ENCODE measurements at regions not wholly inside any gene's neighbourhood (a gene's known extent, or its start where the extent isn't known, plus 50 kb on each side); places are given as distances from the start of the nearest gene placed in this dataset.

DNA sequence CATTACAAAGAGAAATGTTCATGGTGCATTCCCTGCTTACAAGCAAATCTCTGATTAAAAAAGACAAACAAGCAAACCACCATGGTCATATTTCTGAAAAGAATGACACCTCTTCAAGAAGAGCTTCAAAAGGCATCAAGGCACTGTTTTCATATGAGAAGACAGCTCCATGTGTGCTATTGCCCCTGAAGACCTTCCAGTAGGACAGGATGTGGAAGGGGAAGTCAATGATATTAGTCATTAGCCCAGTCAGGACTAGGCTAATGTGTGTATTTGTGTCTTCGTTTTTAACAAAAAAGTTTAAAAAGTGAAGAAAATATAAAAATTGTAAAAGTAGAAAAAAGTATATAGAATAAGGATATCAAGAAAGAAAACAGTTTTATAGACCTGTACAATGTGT is 534.7 kb upstream of the ARGLU1 start:
- Histone ChIP-seq H3K9me3 (ENCODE audit: low read length) (no peaks in the 10 kb centered on the region), H3K79me2 (ENCODE audit: low read length) (no peaks in the 10 kb centered on the region), H3K27me3 (ENCODE audit: low read length) (no peaks in the 10 kb centered on the region), H3K27ac (ENCODE audit: low read length) (no peak overlapping the region), H3K4me2 (ENCODE audit: low read length) (no peak overlapping the region), H3K36me3 (ENCODE audit: low read depth, low read length) (no peaks in the 10 kb centered on the region), H3K4me3 (ENCODE audit: low read length) (no peak overlapping the region), H4K20me1 (ENCODE audit: low read length) (no peaks in the 10 kb centered on the region), H3F3A (ENCODE audit: low read length, unreplicated experiment) (no peaks in the 10 kb centered on the region), H2AFZ (ENCODE audit: low read length) (no peak overlapping the region), H3K4me1 (ENCODE audit: insufficient read depth, low read length) (no peaks in the 10 kb centered on the region), H3K9me2 (replicated peaks; ENCODE audit: low read length) (no peaks in the 10 kb centered on the region), H3K9ac (ENCODE audit: low read length) (no peak overlapping the region)
- ChIA-PET CTCF (no interaction called here), POLR2A (ENCODE audit: unreplicated experiment) (no interaction called here)
- TF ChIP-seq EZH2phosphoT487 (IDR thresholded peaks at IDR 0.05; ENCODE audit: borderline replicate concordance, low read length) = no peak
- no peak for TF ChIP-seq EZH2 (IDR thresholded peaks at IDR 0.05; ENCODE audit: low read length, unreplicated experiment)
- TF ChIP-seq, protein P1, sequence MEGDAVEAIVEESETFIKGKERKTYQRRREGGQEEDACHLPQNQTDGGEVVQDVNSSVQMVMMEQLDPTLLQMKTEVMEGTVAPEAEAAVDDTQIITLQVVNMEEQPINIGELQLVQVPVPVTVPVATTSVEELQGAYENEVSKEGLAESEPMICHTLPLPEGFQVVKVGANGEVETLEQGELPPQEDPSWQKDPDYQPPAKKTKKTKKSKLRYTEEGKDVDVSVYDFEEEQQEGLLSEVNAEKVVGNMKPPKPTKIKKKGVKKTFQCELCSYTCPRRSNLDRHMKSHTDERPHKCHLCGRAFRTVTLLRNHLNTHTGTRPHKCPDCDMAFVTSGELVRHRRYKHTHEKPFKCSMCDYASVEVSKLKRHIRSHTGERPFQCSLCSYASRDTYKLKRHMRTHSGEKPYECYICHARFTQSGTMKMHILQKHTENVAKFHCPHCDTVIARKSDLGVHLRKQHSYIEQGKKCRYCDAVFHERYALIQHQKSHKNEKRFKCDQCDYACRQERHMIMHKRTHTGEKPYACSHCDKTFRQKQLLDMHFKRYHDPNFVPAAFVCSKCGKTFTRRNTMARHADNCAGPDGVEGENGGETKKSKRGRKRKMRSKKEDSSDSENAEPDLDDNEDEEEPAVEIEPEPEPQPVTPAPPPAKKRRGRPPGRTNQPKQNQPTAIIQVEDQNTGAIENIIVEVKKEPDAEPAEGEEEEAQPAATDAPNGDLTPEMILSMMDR (conservative IDR thresholded peaks at IDR 0.05; ENCODE audit: low read depth, low read length) = no peak
- no peak for ATAC-seq
- no peak for DNase-seq
- intact Hi-C loops (cut with micrococcal nuclease) = no loop called here
- no TSS peak for BruUV-seq (replicated peaks)

DNA sequence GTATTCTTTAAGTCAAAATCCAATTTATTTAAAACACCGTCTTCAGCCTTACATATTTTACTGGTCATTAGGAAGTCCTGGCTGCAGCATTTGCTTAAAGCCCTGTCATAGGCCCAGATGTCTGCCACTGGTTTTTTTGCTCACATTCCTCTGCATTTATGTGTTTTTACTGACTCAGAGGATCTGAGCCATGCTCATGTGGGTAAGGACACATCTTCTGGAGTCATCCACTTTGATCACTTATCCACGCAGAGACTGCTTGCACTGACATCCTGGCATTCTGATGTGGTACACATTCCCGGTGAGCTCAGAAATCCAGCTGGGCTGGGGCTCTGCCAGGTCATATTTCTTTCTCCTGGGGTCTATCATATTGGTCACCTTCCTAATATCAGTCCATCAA is 531.7 kb upstream of the ARGLU1 start:
- DNase-seq = peak; percentile 28
- no peak; the same call in 1 of the 2 replicates for ATAC-seq
- intact Hi-C loops (cut with micrococcal nuclease) = no loop called here

DNA sequence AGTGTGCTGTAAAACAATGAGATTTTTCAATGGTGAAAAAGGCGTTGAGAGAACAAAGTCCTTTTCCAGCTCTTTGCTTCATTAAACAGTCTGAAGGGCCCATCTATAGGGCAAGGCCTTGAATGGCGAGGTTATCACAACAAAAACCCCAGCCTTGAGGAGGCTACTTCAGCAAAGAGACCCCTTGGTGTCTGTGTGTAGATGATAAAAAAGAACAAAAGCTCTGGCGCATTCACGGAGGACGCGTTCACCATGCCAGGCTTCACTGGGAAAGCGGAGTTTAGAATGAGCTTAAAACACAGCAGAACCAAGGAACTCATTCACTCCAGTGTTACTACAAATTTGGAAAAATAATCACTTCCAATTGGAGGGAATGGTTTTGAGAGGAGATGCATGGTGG is 530.0 kb upstream of the ARGLU1 start:
- BruUV-seq (replicated peaks) = no TSS peak
- no peaks in the 10 kb centered on the region for H4K20me1 ChIP-seq (ENCODE audit: low read length)
- DNase-seq (no peak), ATAC-seq (no peak)
- no peak overlapping the region for H2AFZ ChIP-seq (ENCODE audit: low read length)
- ChIA-PET POLR2A (ENCODE audit: unreplicated experiment) (interaction anchor here (0.5 kb wide), 1 partner anchor 21 kb away, joined by 5 read pairs; no protein-coding TSS in a partner anchor), CTCF (no interaction called here)
- H3K4me2 ChIP-seq (ENCODE audit: low read length) = no peak overlapping the region
- H3F3A ChIP-seq (ENCODE audit: low read length, unreplicated experiment) = no peaks in the 10 kb centered on the region
- no peak overlapping the region for H3K27ac ChIP-seq (ENCODE audit: low read length)
- H3K4me1 ChIP-seq (ENCODE audit: insufficient read depth, low read length) = no peaks in the 10 kb centered on the region
- H3K4me3 ChIP-seq (ENCODE audit: low read length) = no peak overlapping the region
- H3K36me3 ChIP-seq (ENCODE audit: low read depth, low read length) = no peaks in the 10 kb centered on the region
- TF ChIP-seq EZH2phosphoT487 (IDR thresholded peaks at IDR 0.05; ENCODE audit: borderline replicate concordance, low read length) (no peak), EZH2 (IDR thresholded peaks at IDR 0.05; ENCODE audit: low read length, unreplicated experiment) (no peak)
- TF ChIP-seq, protein P1 (conservative IDR thresholded peaks at IDR 0.05; ENCODE audit: low read depth, low read length) = no peak
- no peak overlapping the region for H3K9ac ChIP-seq (ENCODE audit: low read length)
- no peaks in the 10 kb centered on the region for H3K27me3 ChIP-seq (ENCODE audit: low read length)
- intact Hi-C loops (cut with micrococcal nuclease) = no loop called here
- H3K9me3 ChIP-seq (ENCODE audit: low read length) = no peaks in the 10 kb centered on the region
- H3K79me2 ChIP-seq (ENCODE audit: low read length) = no peaks in the 10 kb centered on the region
- no peaks in the 10 kb centered on the region for H3K9me2 ChIP-seq (replicated peaks; ENCODE audit: low read length)

More for the DNA sequence above, 531.7 kb upstream of the ARGLU1 start:
- Histone ChIP-seq H3K27ac (ENCODE audit: low read length) (no peak overlapping the region), H3K4me3 (ENCODE audit: low read length) (no peak overlapping the region), H2AFZ (ENCODE audit: low read length) (no peak overlapping the region), H3K4me1 (ENCODE audit: insufficient read depth, low read length) (no peaks in the 10 kb centered on the region), H3K36me3 (ENCODE audit: low read depth, low read length) (no peaks in the 10 kb centered on the region), H3K9me3 (ENCODE audit: low read length) (no peaks in the 10 kb centered on the region), H3F3A (ENCODE audit: low read length, unreplicated experiment) (no peaks in the 10 kb centered on the region), H3K4me2 (ENCODE audit: low read length) (no peak overlapping the region), H3K27me3 (ENCODE audit: low read length) (no peaks in the 10 kb centered on the region), H3K9ac (ENCODE audit: low read length) (no peak overlapping the region), H3K9me2 (replicated peaks; ENCODE audit: low read length) (no peaks in the 10 kb centered on the region), H3K79me2 (ENCODE audit: low read length) (no peaks in the 10 kb centered on the region), H4K20me1 (ENCODE audit: low read length) (no peaks in the 10 kb centered on the region)
- POLR2A ChIA-PET (ENCODE audit: unreplicated experiment) = no interaction called here
- TF ChIP-seq EZH2 (IDR thresholded peaks at IDR 0.05; ENCODE audit: low read length, unreplicated experiment) (no peak), EZH2phosphoT487 (IDR thresholded peaks at IDR 0.05; ENCODE audit: borderline replicate concordance, low read length) (no peak)
- TF ChIP-seq, protein P1 (conservative IDR thresholded peaks at IDR 0.05; ENCODE audit: low read depth, low read length) = no peak
- CTCF ChIA-PET = no interaction called here
- no TSS peak for BruUV-seq (replicated peaks)

Measured in PC-3 (cell line).